Ascending aorta (tissue), 2 donors: ENCODE measurements at regions not wholly inside any gene's neighbourhood (a gene's known extent, or its start where the extent isn't known, plus 50 kb on each side); places are given as distances from the start of the nearest gene placed in this dataset.

ENCODE experiments used
- DNase-seq, 2 donors: peaks; one replicate each; pipeline ENCODE4 v3.0.0-alpha.2; 2019; ENCODE audit warnings: low spot score in 2 of 2
- H3K27ac ChIP-seq, 2 donors: fragments of 200-600 bp; sonication (generic); one replicate each; pipeline ENCODE4 v1.5.1; 2016 to 2017; ENCODE audit warnings: mild to moderate bottlenecking in 1 of 2
- H3K27me3 ChIP-seq: fragments of 200-600 bp; sonication (generic); one replicate; pipeline ENCODE4 v1.5.1; 2017
- H3K36me3 ChIP-seq, 2 donors: fragments of 200-600 bp; sonication (generic); one replicate each; pipeline ENCODE4 v1.5.1; 2016
- H3K4me1 ChIP-seq, 2 donors: fragments of 200-600 bp; sonication (generic); one replicate each; pipeline ENCODE4 v1.5.1; 2016 to 2017; ENCODE audit warnings: mild to moderate bottlenecking in 1 of 2
- H3K4me3 ChIP-seq, 2 donors: fragments of 200-600 bp; sonication (generic); one replicate each; pipeline ENCODE4 v1.5.1; 2016 to 2017; ENCODE audit warnings: mild to moderate bottlenecking in 1 of 2
- H3K9me3 ChIP-seq, 2 donors: fragments of 200-600 bp; sonication (generic); one replicate each; pipeline ENCODE4 v1.5.1; 2016
- CTCF ChIP-seq, 3 experiments: fragments of 200-600 bp in 2 of 3; fragments of 450-650 bp in 1 of 3; sonication (generic) in 2 of 3; IDR thresholded peaks; one replicate each; pipeline ENCODE4 v1.5.1; 2016 to 2019; ENCODE audit warnings: antibody characterized with exemption in 3 of 3, mild to moderate bottlenecking in 1 of 3, moderate library complexity in 1 of 3
- intact Hi-C: fragments of 100-400 bp; cut with DNase I; formaldehyde crosslinking; loops from one replicate; pipeline ENCODE4 v1.15.1; 2023

DNA sequence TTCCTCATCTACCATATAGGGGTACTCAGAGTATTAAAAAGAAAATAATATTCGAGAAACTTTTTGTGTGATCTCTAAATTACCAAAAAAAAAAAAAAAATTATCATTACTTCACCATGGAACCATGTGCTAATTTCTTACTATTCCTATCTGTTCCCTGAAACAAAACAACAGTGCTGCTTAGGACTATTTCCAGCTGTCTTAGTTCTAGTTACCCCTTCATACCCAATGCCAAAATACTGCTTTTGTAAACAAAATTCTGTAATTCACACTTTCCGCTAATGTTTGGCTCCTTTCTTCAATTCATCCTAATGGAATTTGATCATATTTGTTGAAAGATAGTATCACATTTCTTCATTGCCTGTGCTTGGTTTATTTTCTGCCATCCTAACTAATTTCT lies 470.2 kb downstream of the BTG1 start:
- Histone ChIP-seq H3K36me3 (no peaks in the 10 kb centered on the region), H3K27me3 (no peaks in the 10 kb centered on the region), H3K4me1 (no peaks in the 10 kb centered on the region), H3K9me3 (no peaks in the 10 kb centered on the region), H3K4me3 (no peak overlapping the region), H3K27ac (no peak overlapping the region)
- no peak for DNase-seq
- intact Hi-C loops = no loop called here
- no peak for TF ChIP-seq CTCF (IDR thresholded peaks at IDR 0.05)

- H3K36me3 ChIP-seq = no peaks in the 10 kb centered on the region
- TF ChIP-seq CTCF (IDR thresholded peaks at IDR 0.05) = no peak
- H3K27me3 ChIP-seq = no peaks in the 10 kb centered on the region
- DNase-seq = no peak
- H3K9me3 ChIP-seq = no peaks in the 10 kb centered on the region
- H3K4me1 ChIP-seq = no peaks in the 10 kb centered on the region
- no peak overlapping the region for H3K27ac ChIP-seq
- intact Hi-C loops = no loop called here
- H3K4me3 ChIP-seq = no peak overlapping the region
Observed at GRCh38 chr12:91672130-91672529, 473.5 kb downstream of the BTG1 start.

- H3K27ac ChIP-seq = no peak overlapping the region
- intact Hi-C loops = no loop called here
- H3K4me1 ChIP-seq = no peaks in the 10 kb centered on the region
Observed at GRCh38 chr12:91667694-91668093, 478.0 kb downstream of the BTG1 start.

GRCh38 chr12:91663744-91664143 lies 481.1 kb upstream of the DCN start:
- TF ChIP-seq CTCF (IDR thresholded peaks at IDR 0.05) = no peak
- Histone ChIP-seq H3K27me3 (no peaks in the 10 kb centered on the region), H3K4me3 (no peak overlapping the region), H3K4me1 (no peaks in the 10 kb centered on the region), H3K36me3 (no peaks in the 10 kb centered on the region), H3K27ac (no peak overlapping the region), H3K9me3 (no peaks in the 10 kb centered on the region)
- intact Hi-C loops = no loop called here
- no peak for DNase-seq

More at GRCh38 chr12:91667694-91668093, 478.0 kb downstream of the BTG1 start:
- H3K27me3 ChIP-seq = no peaks in the 10 kb centered on the region
- no peaks in the 10 kb centered on the region for H3K36me3 ChIP-seq
- no peak for DNase-seq
- TF ChIP-seq CTCF (IDR thresholded peaks at IDR 0.05) = no peak
- H3K4me3 ChIP-seq = no peak overlapping the region
- H3K9me3 ChIP-seq = no peaks in the 10 kb centered on the region

- Histone ChIP-seq H3K4me1 (no peaks in the 10 kb centered on the region), H3K36me3 (no peaks in the 10 kb centered on the region), H3K27ac (no peak overlapping the region), H3K4me3 (no peak overlapping the region), H3K9me3 (no peaks in the 10 kb centered on the region), H3K27me3 (no peaks in the 10 kb centered on the region)
- intact Hi-C loops = no loop called here
- no peak for TF ChIP-seq CTCF (IDR thresholded peaks at IDR 0.05)
- no peak for DNase-seq
Observed at GRCh38 chr12:91663310-91663709, 480.7 kb upstream of the DCN start.

DNA sequence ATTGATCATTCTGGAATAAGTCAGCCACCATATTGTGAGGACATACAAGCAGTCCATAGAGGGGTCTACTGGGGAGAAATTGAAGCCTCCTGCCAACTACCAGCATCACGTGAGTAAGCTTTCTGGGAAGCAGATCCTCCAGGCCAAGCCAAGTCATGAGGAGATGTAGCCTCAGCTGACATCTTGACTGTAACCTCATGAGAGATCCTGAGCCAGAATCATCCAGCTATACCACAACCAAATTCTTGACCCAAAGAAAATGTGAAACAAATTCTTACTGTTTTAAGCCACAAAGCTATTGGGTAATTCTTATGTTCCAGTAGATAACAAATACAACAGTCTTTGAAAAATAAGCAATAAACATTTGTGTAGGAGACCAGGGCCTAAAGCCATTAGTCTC lies 479.4 kb upstream of the DCN start:
- no peak for DNase-seq
- no peak for TF ChIP-seq CTCF (IDR thresholded peaks at IDR 0.05)
- H3K36me3 ChIP-seq = no peaks in the 10 kb centered on the region
- H3K27me3 ChIP-seq = no peaks in the 10 kb centered on the region
- H3K9me3 ChIP-seq = no peaks in the 10 kb centered on the region
- H3K27ac ChIP-seq = no peak overlapping the region
- intact Hi-C loops = no loop called here
- H3K4me3 ChIP-seq = no peak overlapping the region
- no peaks in the 10 kb centered on the region for H3K4me1 ChIP-seq
